Left ventricle myocardium inferior (tissue), 1 donor: ENCODE measurements at regions not wholly inside any gene's neighbourhood (a gene's known extent, or its start where the extent isn't known, plus 50 kb on each side); places are given as distances from the start of the nearest gene placed in this dataset.
A peak's percentile ranks its signal among the peaks of the same experiment; 100 is the strongest.
"Not testable (repeated sequence)": the region's sequence is repeated elsewhere in the genome, so short reads cannot be mapped to it uniquely, and the experiment has no call there.

Experiments
- DNase-seq: peaks from one replicate; pipeline ENCODE4 v3.0.0-alpha.2; 2020
- H3K27ac ChIP-seq: fragments of 200-600 bp; replicated peaks from 2 replicates; pipeline ENCODE4 v1.8.0; 2021
- H3K27me3 ChIP-seq: fragments of 200-600 bp; 2 replicates; pipeline ENCODE4 v1.8.0; 2021; ENCODE audit warnings: low read depth
- H3K36me3 ChIP-seq: fragments of 200-600 bp; 2 replicates; pipeline ENCODE4 v1.8.0; 2021
- H3K4me1 ChIP-seq: fragments of 200-600 bp; 2 replicates; pipeline ENCODE4 v1.8.0; 2021
- H3K4me3 ChIP-seq: fragments of 200-600 bp; 2 replicates; pipeline ENCODE4 v1.8.0; 2021; ENCODE audit warnings: mild to moderate bottlenecking, moderate library complexity
- H3K9me3 ChIP-seq: fragments of 200-600 bp; replicated peaks from 2 replicates; pipeline ENCODE4 v1.8.0; 2021
- CTCF ChIP-seq: fragments of 200-600 bp; IDR thresholded peaks from 2 replicates; pipeline ENCODE4 v1.8.0; 2021; ENCODE audit warnings: antibody characterized with exemption, mild to moderate bottlenecking, borderline replicate concordance
- intact Hi-C: fragments of 100-400 bp; cut with micrococcal nuclease; formaldehyde crosslinking; loops from one replicate; pipeline ENCODE4 v1.11.0; 2022
- donor health status: DM: no; HTN: yes; CAD: no; lungs with severe emphysema.

- DNase-seq: no peak
- Histone ChIP-seq H3K36me3 (no peaks in the 10 kb centered on the region), H3K27ac (no peak overlapping the region), H3K4me3 (no peak overlapping the region), H3K9me3 (no peaks in the 10 kb centered on the region), H3K4me1 (peaks cover 10% of the 10 kb centered on the region), H3K27me3 (no peaks in the 10 kb centered on the region)
- no peak for TF ChIP-seq CTCF
- intact Hi-C loops: loop anchor here (5.0 kb wide), 1 partner anchor 572 kb away; no protein-coding TSS in a partner anchor
Measured at GRCh38 chr7:106744563-106745091, 83.7 kb upstream of the CCDC71L start.

GRCh38 chr7:106747301-106747700, 86.3 kb upstream of the CCDC71L start:
- Histone ChIP-seq H3K27ac (peak overlapping the region; percentile 4), H3K4me1 (peaks cover 10% of the 10 kb centered on the region)
- not testable (repeated sequence) for H3K27me3 ChIP-seq, H3K9me3 ChIP-seq, H3K4me3 ChIP-seq, DNase-seq, H3K36me3 ChIP-seq
- intact Hi-C loops: loop anchor here (5.0 kb wide), 1 partner anchor 575 kb away; no protein-coding TSS in a partner anchor

- Histone ChIP-seq H3K4me3 (no peak overlapping the region), H3K4me1 (peaks cover 10% of the 10 kb centered on the region), H3K36me3 (no peaks in the 10 kb centered on the region), H3K9me3 (no peaks in the 10 kb centered on the region), H3K27me3 (no peaks in the 10 kb centered on the region), H3K27ac (peak overlapping the region; percentile 4)
- TF ChIP-seq CTCF: no peak
- no peak for DNase-seq
- intact Hi-C loops: loop anchor here (5.0 kb wide), 1 partner anchor 576 kb away; no protein-coding TSS in a partner anchor
Measured at GRCh38 chr7:106747804-106748203, 86.8 kb upstream of the CCDC71L start.

GRCh38 chr7:106749165-106749564, 88.2 kb upstream of the CCDC71L start:
- peaks cover 2% of the 10 kb centered on the region for H3K9me3 ChIP-seq
- H3K4me1 ChIP-seq: peaks cover 10% of the 10 kb centered on the region
- DNase-seq: no peak
- no peak for TF ChIP-seq CTCF
- no peak overlapping the region for H3K4me3 ChIP-seq
- intact Hi-C loops: loop anchor here (5.0 kb wide), 1 partner anchor 577 kb away; no protein-coding TSS in a partner anchor
- H3K27me3 ChIP-seq: no peaks in the 10 kb centered on the region
- no peaks in the 10 kb centered on the region for H3K36me3 ChIP-seq
- H3K27ac ChIP-seq: no peak overlapping the region

- Histone ChIP-seq H3K4me1 (peaks cover 10% of the 10 kb centered on the region), H3K9me3 (peaks cover 10% of the 10 kb centered on the region), H3K4me3 (no peak overlapping the region), H3K27ac (no peak overlapping the region), H3K27me3 (no peaks in the 10 kb centered on the region), H3K36me3 (no peaks in the 10 kb centered on the region)
- intact Hi-C loops: no loop called here
- no peak for TF ChIP-seq CTCF
- no peak for DNase-seq
Measured at GRCh38 chr7:106750773-106751172, 89.8 kb upstream of the CCDC71L start.

- DNase-seq: no peak
- peaks cover 5% of the 10 kb centered on the region for H3K4me1 ChIP-seq
- no peak overlapping the region for H3K4me3 ChIP-seq
- no peaks in the 10 kb centered on the region for H3K27me3 ChIP-seq
- H3K36me3 ChIP-seq: no peaks in the 10 kb centered on the region
- intact Hi-C loops: no loop called here
- no peak overlapping the region for H3K27ac ChIP-seq
- peaks cover 10% of the 10 kb centered on the region for H3K9me3 ChIP-seq
- no peak for TF ChIP-seq CTCF
Measured at GRCh38 chr7:106752367-106752766, 91.4 kb upstream of the CCDC71L start.

GRCh38 chr7:106755024-106755423, 94.1 kb upstream of the CCDC71L start:
- H3K4me1 ChIP-seq, DNase-seq, intact Hi-C loops, H3K4me3 ChIP-seq, H3K9me3 ChIP-seq, H3K36me3 ChIP-seq, H3K27me3 ChIP-seq, H3K27ac ChIP-seq: not testable (repeated sequence)
